ENCODE measurements at regions not wholly inside any gene's neighbourhood (a gene's known extent, or its start where the extent isn't known, plus 50 kb on each side); places are given as distances from the start of the nearest gene placed in this dataset.
"Not testable (repeated sequence)": the region's sequence is repeated elsewhere in the genome, so short reads cannot be mapped to it uniquely, and the experiment has no call there.

DNA sequence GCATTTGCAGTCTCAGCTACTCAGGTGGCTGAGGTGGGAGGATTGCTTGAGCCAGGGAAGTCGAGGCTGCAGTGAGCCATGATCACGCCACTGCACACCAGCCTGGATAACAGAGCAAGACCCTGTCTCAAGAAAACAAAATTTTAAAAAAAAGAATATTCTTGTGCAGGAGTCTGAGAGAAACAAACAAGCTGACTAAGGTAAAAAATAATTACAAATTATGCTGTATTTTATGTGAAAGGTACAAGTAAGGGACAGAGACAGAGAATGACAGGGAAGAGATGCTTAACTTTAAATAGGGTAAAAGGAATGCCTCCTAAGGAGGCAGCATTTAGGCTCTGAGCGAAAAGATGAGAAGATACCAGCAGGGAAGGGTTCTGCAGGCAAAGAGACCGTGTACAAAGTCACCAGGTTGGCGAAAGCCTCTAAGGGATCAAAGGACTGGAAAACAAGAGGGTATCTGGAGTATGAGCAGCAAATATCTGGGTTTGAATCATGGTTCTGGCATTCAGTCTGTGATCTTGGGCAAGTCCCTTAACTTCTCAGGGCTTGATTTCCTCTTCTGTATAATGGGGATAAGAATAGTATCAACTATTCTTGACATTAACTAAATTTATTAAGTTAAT, 106.2 kb upstream of the RHOBTB1 start:
- no peak overlapping the region for H3K9ac ChIP-seq (ENCODE audit: low read depth, low read length)
- no peaks in the 10 kb centered on the region for H3K9me3 ChIP-seq (ENCODE audit: control insufficient read depth, insufficient read depth, low read length)
- peaks cover 14% of the 10 kb centered on the region for H3K4me1 ChIP-seq (ENCODE audit: insufficient read depth, low read length)
- no peaks in the 10 kb centered on the region for H3K36me3 ChIP-seq (ENCODE audit: insufficient read depth, low read length)

DNA sequence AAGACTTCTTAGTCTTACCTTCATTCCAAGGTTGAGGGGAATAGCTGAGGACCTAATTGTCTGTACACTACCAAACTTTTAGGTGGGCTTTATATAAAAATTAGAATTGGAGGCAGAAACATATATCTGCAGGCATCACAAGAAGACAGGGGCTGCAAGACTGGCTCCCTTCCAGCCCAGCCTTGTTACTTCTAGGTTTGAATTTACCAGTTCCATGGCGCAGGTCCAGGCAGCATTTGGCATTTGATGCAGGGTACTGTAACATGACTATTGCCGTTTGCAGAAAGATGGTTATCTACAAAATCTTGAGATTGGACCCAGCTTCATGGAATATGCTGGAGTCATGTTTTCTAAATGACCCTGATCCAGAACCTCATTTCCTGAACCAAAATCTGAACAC, 105.4 kb upstream of the RHOBTB1 start:
- Histone ChIP-seq H3K36me3 (ENCODE audit: insufficient read depth, low read length) (no peaks in the 10 kb centered on the region), H3K9ac (ENCODE audit: low read depth, low read length) (no peak overlapping the region), H3K4me1 (ENCODE audit: insufficient read depth, low read length) (peaks cover 14% of the 10 kb centered on the region), H3K9me3 (ENCODE audit: control insufficient read depth, insufficient read depth, low read length) (no peaks in the 10 kb centered on the region)

DNA sequence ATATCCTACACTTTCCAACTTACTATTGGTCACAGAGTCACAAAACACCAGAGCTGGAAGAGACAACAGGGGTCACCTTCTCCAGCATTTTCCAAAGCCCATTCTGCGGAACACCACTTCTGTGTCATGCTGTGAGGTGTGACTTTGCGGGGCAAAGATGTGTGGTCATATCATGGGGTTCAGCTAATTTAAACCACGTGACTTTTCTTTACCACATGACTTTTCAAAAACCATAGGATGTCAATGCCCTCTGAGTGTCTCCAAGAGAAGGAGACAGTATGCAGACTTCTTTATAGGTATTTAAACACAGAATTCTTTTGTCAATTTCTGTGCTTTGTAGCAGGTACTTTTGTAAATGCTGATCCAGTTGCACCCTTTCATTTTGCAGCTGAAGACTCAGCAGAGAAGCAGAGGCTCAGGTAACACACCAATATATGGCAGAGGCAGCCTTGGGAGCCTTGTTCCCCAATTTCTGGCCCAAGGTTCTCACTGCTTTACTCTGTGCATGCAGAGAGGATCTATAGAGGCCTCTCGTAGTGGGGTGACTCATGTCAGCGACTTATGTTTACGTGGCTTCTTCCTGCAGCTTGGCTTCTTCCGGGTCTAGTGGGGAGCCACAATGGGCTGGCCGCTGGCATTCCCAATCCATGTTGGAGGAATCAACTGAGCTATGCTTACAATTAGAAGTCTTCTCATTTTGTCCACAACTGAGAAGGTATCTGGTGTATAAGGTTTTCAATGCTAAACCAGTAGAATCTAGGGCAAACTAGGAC, 104.0 kb upstream of the RHOBTB1 start:
- Histone ChIP-seq H3K9ac (ENCODE audit: low read depth, low read length) (no peak overlapping the region), H3K9me3 (ENCODE audit: control insufficient read depth, insufficient read depth, low read length) (no peaks in the 10 kb centered on the region), H3K36me3 (ENCODE audit: insufficient read depth, low read length) (no peaks in the 10 kb centered on the region), H3K4me1 (ENCODE audit: insufficient read depth, low read length) (peaks cover 13% of the 10 kb centered on the region)

- peaks cover 4% of the 10 kb centered on the region; the same call in 1 of the 2 replicates for H3K4me1 ChIP-seq (ENCODE audit: insufficient read depth, low read length)
- H3K36me3 ChIP-seq (ENCODE audit: insufficient read depth, low read length), result no peaks in the 10 kb centered on the region
- H3K9me3 ChIP-seq (ENCODE audit: control insufficient read depth, insufficient read depth, low read length), result no peaks in the 10 kb centered on the region
- no peak overlapping the region for H3K9ac ChIP-seq (ENCODE audit: low read depth, low read length)
These were observed 103.1 kb upstream of the RHOBTB1 start for GRCh38 chr10:61047081-61047480.

- H3K9me3 ChIP-seq (ENCODE audit: control insufficient read depth, insufficient read depth, low read length); H3K36me3 ChIP-seq (ENCODE audit: insufficient read depth, low read length); H3K4me1 ChIP-seq (ENCODE audit: insufficient read depth, low read length); H3K9ac ChIP-seq (ENCODE audit: low read depth, low read length): not testable (repeated sequence)
These were observed 101.5 kb upstream of the RHOBTB1 start for GRCh38 chr10:61045480-61045879.

DNA sequence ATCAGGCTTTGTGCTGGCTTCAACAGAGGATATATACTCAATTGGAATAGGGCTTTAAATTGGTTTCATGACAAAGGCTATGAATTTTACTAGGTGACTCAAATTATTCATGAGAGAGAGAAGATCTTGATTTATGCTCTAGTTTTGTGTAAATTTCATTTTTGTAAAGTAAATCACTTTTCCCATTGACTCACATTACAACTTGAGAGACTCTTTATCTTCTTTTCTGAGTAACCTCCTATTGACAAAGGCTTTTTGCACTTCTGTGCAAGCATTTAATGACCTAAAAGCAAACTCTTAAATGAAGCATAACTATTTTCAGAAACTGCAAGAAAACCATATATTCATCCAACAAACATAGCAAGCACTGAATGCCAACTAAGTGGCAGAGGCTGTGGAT, 98.5 kb upstream of the RHOBTB1 start:
- no peaks in the 10 kb centered on the region for H3K9me3 ChIP-seq (ENCODE audit: control insufficient read depth, insufficient read depth, low read length)
- no peaks in the 10 kb centered on the region for H3K4me1 ChIP-seq (ENCODE audit: insufficient read depth, low read length)
- H3K36me3 ChIP-seq (ENCODE audit: insufficient read depth, low read length), result no peaks in the 10 kb centered on the region
- H3K9ac ChIP-seq (ENCODE audit: low read depth, low read length), result no peak overlapping the region

DNA sequence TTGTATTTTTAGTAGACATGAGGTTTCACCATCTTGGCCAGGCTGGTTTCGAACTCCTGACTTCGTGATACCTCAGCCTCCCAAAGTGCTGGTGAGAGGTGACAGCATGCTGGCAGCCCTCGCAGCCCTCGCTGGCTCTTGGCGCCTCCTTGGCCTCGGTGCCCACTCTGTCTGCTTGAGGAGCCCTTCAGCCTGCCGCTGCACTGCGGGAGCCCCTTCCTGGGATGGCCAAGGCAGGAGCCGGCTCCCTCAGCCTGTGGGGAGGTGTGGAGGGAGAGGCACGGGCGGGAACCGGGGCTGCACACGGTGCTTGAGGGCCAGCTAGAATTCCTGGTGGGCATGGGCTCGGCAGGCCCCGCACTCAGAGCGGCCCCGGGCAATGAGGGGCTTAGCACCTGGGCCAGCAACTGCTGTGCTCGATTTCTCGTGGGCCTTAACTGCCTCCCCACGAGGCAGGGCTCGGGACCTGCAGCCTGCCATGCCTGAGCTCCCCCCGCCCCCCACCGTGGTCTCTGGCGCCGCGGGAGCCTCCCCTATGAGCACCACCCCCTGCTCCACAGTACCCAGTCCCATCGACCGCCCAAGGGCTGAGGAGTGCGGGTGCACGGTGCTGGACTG, 96.5 kb upstream of the RHOBTB1 start:
- Histone ChIP-seq H3K9ac (ENCODE audit: low read depth, low read length) (no peak overlapping the region), H3K4me1 (ENCODE audit: insufficient read depth, low read length) (peaks cover 3% of the 10 kb centered on the region; the same call in 1 of the 2 replicates), H3K36me3 (ENCODE audit: insufficient read depth, low read length) (no peaks in the 10 kb centered on the region), H3K9me3 (ENCODE audit: control insufficient read depth, insufficient read depth, low read length) (no peaks in the 10 kb centered on the region)

DNA sequence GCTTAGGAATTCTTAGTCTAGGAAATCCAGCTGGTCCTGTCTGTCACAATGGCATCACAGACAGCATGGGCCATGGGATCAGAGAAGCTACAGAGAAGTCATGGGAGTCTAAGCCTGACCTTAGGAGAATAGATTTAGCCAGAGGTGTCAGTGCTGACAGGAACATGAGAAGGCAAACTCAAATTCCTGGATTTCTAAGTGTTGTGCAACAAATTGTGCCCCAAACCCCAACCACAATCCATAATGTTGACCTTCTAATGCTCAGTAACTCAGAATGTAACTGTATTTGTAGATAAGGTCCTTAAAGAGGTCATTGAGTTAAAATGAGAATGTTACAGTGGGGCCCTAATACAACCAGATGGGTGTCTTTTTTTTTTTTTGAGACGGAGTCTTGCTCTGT, 95.9 kb upstream of the RHOBTB1 start:
- Histone ChIP-seq H3K36me3 (ENCODE audit: insufficient read depth, low read length) (no peaks in the 10 kb centered on the region), H3K4me1 (ENCODE audit: insufficient read depth, low read length) (peaks cover 4% of the 10 kb centered on the region; the same call in 1 of the 2 replicates), H3K9me3 (ENCODE audit: control insufficient read depth, insufficient read depth, low read length) (no peaks in the 10 kb centered on the region), H3K9ac (ENCODE audit: low read depth, low read length) (no peak overlapping the region)

GRCh38 chr10:61037261-61037830, 93.4 kb upstream of the RHOBTB1 start:
- H3K9ac ChIP-seq (ENCODE audit: low read depth, low read length); H3K4me1 ChIP-seq (ENCODE audit: insufficient read depth, low read length); H3K36me3 ChIP-seq (ENCODE audit: insufficient read depth, low read length); H3K9me3 ChIP-seq (ENCODE audit: control insufficient read depth, insufficient read depth, low read length): not testable (repeated sequence)

DNA sequence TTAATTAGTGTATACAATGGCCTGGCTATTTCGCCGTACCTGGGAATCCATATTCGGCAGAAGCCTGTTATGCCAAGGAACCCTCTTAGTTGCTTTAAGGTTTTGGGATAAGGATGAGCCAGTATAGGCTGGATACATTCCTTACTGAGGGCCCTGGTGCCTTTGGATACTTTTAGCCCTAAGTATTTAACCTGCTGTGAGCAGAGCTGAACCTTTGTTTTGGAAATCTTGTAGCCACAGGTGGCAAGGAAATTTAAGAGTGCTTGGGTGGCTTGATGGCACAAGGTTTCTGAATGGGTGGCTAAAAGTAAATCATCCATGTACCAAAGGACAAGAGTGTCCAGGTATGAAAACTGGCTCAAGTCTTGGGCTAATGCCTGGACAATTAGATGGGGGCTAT, 92.2 kb upstream of the RHOBTB1 start:
- H3K9me3 ChIP-seq (ENCODE audit: control insufficient read depth, insufficient read depth, low read length), result not testable (repeated sequence)

DNA sequence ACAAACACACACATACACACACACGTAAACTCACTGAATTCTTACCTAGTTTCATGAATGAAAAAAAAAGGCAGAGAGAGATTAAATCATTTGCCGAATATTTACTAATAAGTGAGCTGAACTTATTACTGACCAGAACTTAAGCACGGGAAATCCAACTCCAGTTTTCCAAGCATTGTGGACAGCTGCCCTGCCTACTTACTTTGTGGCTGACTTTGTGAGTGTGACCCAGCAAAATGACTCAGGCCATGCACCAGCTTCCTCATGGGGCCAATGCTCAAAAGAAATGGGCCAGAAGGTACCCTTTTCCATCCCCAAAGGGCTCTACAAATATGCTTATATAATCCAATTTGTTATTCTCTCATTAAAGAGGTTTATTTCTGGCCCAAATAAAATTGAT, 87.4 kb upstream of the RHOBTB1 start:
- no peaks in the 10 kb centered on the region for H3K36me3 ChIP-seq (ENCODE audit: insufficient read depth, low read length)
- no peak overlapping the region for H3K9ac ChIP-seq (ENCODE audit: low read depth, low read length)
- H3K9me3 ChIP-seq (ENCODE audit: control insufficient read depth, insufficient read depth, low read length), result no peaks in the 10 kb centered on the region
- H3K4me1 ChIP-seq (ENCODE audit: insufficient read depth, low read length), result peaks cover 4% of the 10 kb centered on the region; the same call in 1 of the 2 replicates

More for the DNA sequence above, 92.2 kb upstream of the RHOBTB1 start:
- not testable (repeated sequence) for H3K9ac ChIP-seq (ENCODE audit: low read depth, low read length); H3K36me3 ChIP-seq (ENCODE audit: insufficient read depth, low read length); H3K4me1 ChIP-seq (ENCODE audit: insufficient read depth, low read length)

GRCh38 chr10:61029411-61029810, 85.4 kb upstream of the RHOBTB1 start:
- Histone ChIP-seq H3K4me1 (ENCODE audit: insufficient read depth, low read length) (no peaks in the 10 kb centered on the region), H3K9me3 (ENCODE audit: control insufficient read depth, insufficient read depth, low read length) (no peaks in the 10 kb centered on the region), H3K36me3 (ENCODE audit: insufficient read depth, low read length) (no peaks in the 10 kb centered on the region), H3K9ac (ENCODE audit: low read depth, low read length) (no peak overlapping the region)

- Histone ChIP-seq H3K36me3 (ENCODE audit: insufficient read depth, low read length) (no peaks in the 10 kb centered on the region), H3K4me1 (ENCODE audit: insufficient read depth, low read length) (no peaks in the 10 kb centered on the region), H3K9ac (ENCODE audit: low read depth, low read length) (no peak overlapping the region), H3K9me3 (ENCODE audit: control insufficient read depth, insufficient read depth, low read length) (no peaks in the 10 kb centered on the region)
These were observed 84.9 kb upstream of the RHOBTB1 start for GRCh38 chr10:61028861-61029361.

DNA sequence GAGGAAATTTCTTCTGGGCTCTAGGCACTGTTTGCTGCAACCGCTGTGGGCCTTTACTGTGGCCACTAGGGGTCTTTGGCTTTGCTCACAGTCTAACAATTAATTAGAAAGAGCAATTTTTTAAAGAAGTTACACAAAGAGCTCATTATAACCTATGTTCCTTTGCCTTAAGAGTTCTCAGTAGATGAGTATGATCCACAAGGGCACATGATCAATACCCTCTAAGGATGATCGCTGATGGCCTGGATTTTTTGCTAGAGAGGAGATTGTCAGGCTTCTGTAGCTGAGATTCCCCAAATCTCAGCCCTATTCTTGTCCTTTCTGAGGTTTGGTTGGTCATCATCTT, 80.8 kb upstream of the RHOBTB1 start:
- no peaks in the 10 kb centered on the region for H3K9me3 ChIP-seq (ENCODE audit: control insufficient read depth, insufficient read depth, low read length)

More for the DNA sequence above, 80.8 kb upstream of the RHOBTB1 start:
- Histone ChIP-seq H3K4me1 (ENCODE audit: insufficient read depth, low read length) (no peaks in the 10 kb centered on the region), H3K9ac (ENCODE audit: low read depth, low read length) (no peak overlapping the region), H3K36me3 (ENCODE audit: insufficient read depth, low read length) (no peaks in the 10 kb centered on the region)
